Liver (tissue), 7 donors: ENCODE measurements at regions not wholly inside any gene's neighbourhood (a gene's known extent, or its start where the extent isn't known, plus 50 kb on each side); places are given as distances from the start of the nearest gene placed in this dataset.

Experiments used
- DNase-seq: peaks from one replicate; pipeline ENCODE4 v3.0.0-alpha.2; 2017; ENCODE audit warnings: low spot score
- H3K27ac ChIP-seq, 2 donors: one replicate each; pipeline ENCODE4 v1.7.0; 2013; ENCODE audit warnings: inconsistent platforms in 2 of 2, low read length in 2 of 2, control low read depth in 1 of 2, low read depth in 1 of 2, mild to moderate bottlenecking in 1 of 2
- H3K27me3 ChIP-seq, 4 donors: one replicate each; pipeline versions ENCODE4 v1.6.1 to v1.7.0; 2013; ENCODE audit warnings: low read length in 3 of 4, inconsistent platforms in 1 of 4, mild to moderate bottlenecking in 1 of 4, moderate library complexity in 1 of 4; ENCODE audit not compliant: control insufficient read depth in 4 of 4, insufficient read depth in 4 of 4
- H3K36me3 ChIP-seq, 4 donors: one replicate each; pipeline versions ENCODE4 v1.6.1 to v1.7.0; 2013; ENCODE audit warnings: low read length in 3 of 4, mild to moderate bottlenecking in 3 of 4, low read depth in 1 of 4, moderate library complexity in 1 of 4; ENCODE audit not compliant: control insufficient read depth in 4 of 4, insufficient read depth in 3 of 4
- H3K4me1 ChIP-seq, 4 donors: one replicate each; pipeline versions ENCODE4 v1.6.1 to v1.7.0; 2013; ENCODE audit warnings: low read length in 3 of 4, mild to moderate bottlenecking in 3 of 4, moderate library complexity in 1 of 4; ENCODE audit not compliant: control insufficient read depth in 4 of 4, insufficient read depth in 4 of 4
- H3K4me3 ChIP-seq, 3 donors: one replicate each; pipeline versions ENCODE4 v1.6.1 to v1.7.0; 2013; ENCODE audit warnings: low read length in 3 of 3, control low read depth in 1 of 3, low read depth in 1 of 3, mild to moderate bottlenecking in 1 of 3
- H3K9ac ChIP-seq, 2 donors: one replicate each; pipeline ENCODE4 v1.7.0; 2013; ENCODE audit warnings: low read length in 2 of 2, mild to moderate bottlenecking in 2 of 2, moderate library complexity in 2 of 2, control low read depth in 1 of 2, low read depth in 1 of 2
- H3K9me3 ChIP-seq, 4 donors: one replicate each; pipeline versions ENCODE4 v1.6.1 to v1.7.0; 2013; ENCODE audit warnings: low read length in 3 of 4; ENCODE audit not compliant: control insufficient read depth in 4 of 4
- EGR1 ChIP-seq, 2 donors: IDR thresholded peaks; 2 replicates each; pipeline ENCODE4 v1.6.1; 2016 to 2018; ENCODE audit warnings: antibody characterized with exemption in 2 of 2, low read depth in 2 of 2
- FOXA1 ChIP-seq: IDR thresholded peaks from 2 replicates; pipeline ENCODE4 v1.6.1; 2016; ENCODE audit warnings: antibody characterized with exemption
- FOXA2 ChIP-seq: IDR thresholded peaks from 2 replicates; pipeline ENCODE4 v1.6.1; 2016; ENCODE audit warnings: antibody characterized with exemption
- GABPA ChIP-seq, 2 donors: IDR thresholded peaks in 1 of 2; conservative IDR thresholded peaks in 1 of 2; 2 replicates each; pipeline ENCODE4 v1.6.1; 2016; ENCODE audit warnings: antibody characterized with exemption in 2 of 2, mild to moderate bottlenecking in 1 of 2, moderate library complexity in 1 of 2
- HNF4A ChIP-seq, 2 donors: conservative IDR thresholded peaks; 2 replicates each; pipeline ENCODE4 v1.6.1; 2016; ENCODE audit warnings: antibody characterized with exemption in 2 of 2, mild to moderate bottlenecking in 2 of 2
- JUND ChIP-seq, 2 donors: IDR thresholded peaks; 2 replicates each; pipeline ENCODE4 v1.6.1; 2016; ENCODE audit warnings: antibody characterized with exemption in 2 of 2
- NR2F2 ChIP-seq: IDR thresholded peaks from 2 replicates; pipeline ENCODE4 v1.6.1; 2016; ENCODE audit warnings: antibody characterized with exemption
- REST ChIP-seq: IDR thresholded peaks from 2 replicates; pipeline ENCODE4 v1.6.1; 2016; ENCODE audit warnings: antibody characterized with exemption, mild to moderate bottlenecking
- RXRA ChIP-seq, 2 donors: IDR thresholded peaks; 2 replicates each; pipeline ENCODE4 v1.6.1; 2017 to 2018; ENCODE audit warnings: antibody characterized with exemption in 2 of 2, mild to moderate bottlenecking in 1 of 2
- SP1 ChIP-seq: IDR thresholded peaks from 2 replicates; pipeline ENCODE4 v1.6.1; 2018; ENCODE audit warnings: antibody characterized with exemption, mild to moderate bottlenecking
- WGBS: extraction: QIAGEN DNeasy Blood & Tissue Kit; methylation state at CpG from one replicate; pipeline ENCODE4 v1.1.7; 2013; 5-methylcytosine and 5-hydroxymethylcytosine counted together
- donor health status: healthy.
- donor health status: healthy.
- donor health status: healthy.
- donor health status: healthy.

GRCh38 chr5:3875144-3875543, 279.5 kb downstream of the IRX1 start:
- H3K36me3 ChIP-seq = no peaks in the 10 kb centered on the region
- WGBS = 77% methylated on average over 10 of the region's 10 CpGs

GRCh38 chr5:3878267-3878666, 282.6 kb downstream of the IRX1 start:
- no peak for DNase-seq
- WGBS = 62% methylated on average over 4 of the region's 4 CpGs
- no peak overlapping the region for H3K4me3 ChIP-seq
- H3K9ac ChIP-seq = no peak overlapping the region
- H3K27me3 ChIP-seq = no peaks in the 10 kb centered on the region
- H3K9me3 ChIP-seq = peaks cover 0 to 2% (median 0%) of the 10 kb centered on the region in 4 donors
- no peaks in the 10 kb centered on the region for H3K4me1 ChIP-seq
- H3K27ac ChIP-seq = no peak overlapping the region
- TF ChIP-seq EGR1 (IDR thresholded peaks at IDR 0.05; ENCODE audit: low read depth in 2 of 2) = no peak
- no peak for TF ChIP-seq HNF4A (conservative IDR thresholded peaks at IDR 0.05)
- TF ChIP-seq JUND (IDR thresholded peaks at IDR 0.05) = no peak
- TF ChIP-seq FOXA2 = no peak
- H3K36me3 ChIP-seq = no peaks in the 10 kb centered on the region

More at GRCh38 chr5:3875144-3875543, 279.5 kb downstream of the IRX1 start:
- Histone ChIP-seq H3K9ac (no peak overlapping the region), H3K9me3 (peaks cover 0 to 3% (median 2%) of the 10 kb centered on the region in 4 donors), H3K27me3 (no peaks in the 10 kb centered on the region), H3K4me1 (no peaks in the 10 kb centered on the region), H3K27ac (no peak overlapping the region), H3K4me3 (no peak overlapping the region)
- DNase-seq = no peak
- TF ChIP-seq SP1 (no peak), GABPA (IDR thresholded peaks at IDR 0.05 in 1 of 2, conservative IDR thresholded peaks at IDR 0.05 in 1 of 2) (no peak), FOXA2 (no peak), RXRA (IDR thresholded peaks at IDR 0.05) (no peak), EGR1 (IDR thresholded peaks at IDR 0.05; ENCODE audit: low read depth in 2 of 2) (no peak), NR2F2 (no peak), FOXA1 (no peak), REST (no peak)

DNA sequence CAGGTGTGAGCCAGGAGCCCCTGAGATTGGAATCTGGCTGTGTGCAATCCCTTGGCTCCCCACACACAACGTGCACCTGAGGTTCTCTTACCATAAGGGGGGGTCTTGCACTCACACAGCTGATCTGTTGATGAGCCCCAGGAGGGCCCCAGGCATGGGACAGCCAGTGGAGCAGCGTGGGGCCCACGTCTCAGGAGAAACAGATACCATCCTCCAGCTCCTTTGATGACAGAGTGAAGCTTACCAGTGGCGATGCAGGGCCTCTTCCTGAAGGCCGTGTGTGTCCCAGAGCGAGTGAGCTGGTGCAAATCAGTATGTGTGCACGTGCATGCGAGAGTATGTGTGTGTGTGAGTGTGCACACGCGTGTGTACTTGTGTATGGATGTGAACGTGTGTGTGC, 287.4 kb downstream of the IRX1 start:
- H3K9me3 ChIP-seq = peaks cover 0 to 2% (median 0%) of the 10 kb centered on the region in 4 donors
- TF ChIP-seq NR2F2 = no peak
- DNase-seq = no peak
- no peaks in the 10 kb centered on the region for H3K36me3 ChIP-seq
- H3K27me3 ChIP-seq = no peaks in the 10 kb centered on the region
- H3K27ac ChIP-seq = no peak overlapping the region
- H3K4me1 ChIP-seq = no peaks in the 10 kb centered on the region
- WGBS = 76% methylated on average over 11 of the region's 11 CpGs
- no peak overlapping the region for H3K9ac ChIP-seq
- no peak overlapping the region for H3K4me3 ChIP-seq
